ENCODE measurements at regions not wholly inside any gene's neighbourhood (a gene's known extent, or its start where the extent isn't known, plus 50 kb on each side); places are given as distances from the start of the nearest gene placed in this dataset.

DNA sequence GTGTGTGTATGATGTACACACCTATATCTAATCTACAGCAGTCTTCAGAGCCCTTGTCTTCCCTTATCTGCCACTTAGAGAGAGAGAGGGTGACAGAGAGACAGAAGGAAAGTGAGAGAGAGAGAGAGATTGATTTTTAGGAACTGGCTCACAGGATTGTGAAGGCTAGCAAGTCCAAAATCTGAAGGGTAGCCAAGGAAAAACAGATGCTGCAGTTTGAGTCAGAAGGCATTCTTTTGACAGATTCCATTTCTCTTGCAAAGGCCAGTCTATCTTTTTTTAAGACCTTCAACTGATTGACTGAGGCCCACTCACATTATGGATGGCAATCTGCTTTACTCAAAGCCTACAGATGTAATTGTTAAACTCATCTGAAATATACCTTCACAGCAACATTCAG is 664.0 kb upstream of the IGFBP7 start:
- no peak overlapping the region for H3K4me3 Mint-ChIP-seq (ENCODE audit: unreplicated experiment)
- no peaks in the 10 kb centered on the region for H3K4me1 Mint-ChIP-seq (ENCODE audit: unreplicated experiment)
- no peaks in the 10 kb centered on the region for H3K27me3 Mint-ChIP-seq (ENCODE audit: unreplicated experiment)
- TF ChIP-seq, protein P1, sequence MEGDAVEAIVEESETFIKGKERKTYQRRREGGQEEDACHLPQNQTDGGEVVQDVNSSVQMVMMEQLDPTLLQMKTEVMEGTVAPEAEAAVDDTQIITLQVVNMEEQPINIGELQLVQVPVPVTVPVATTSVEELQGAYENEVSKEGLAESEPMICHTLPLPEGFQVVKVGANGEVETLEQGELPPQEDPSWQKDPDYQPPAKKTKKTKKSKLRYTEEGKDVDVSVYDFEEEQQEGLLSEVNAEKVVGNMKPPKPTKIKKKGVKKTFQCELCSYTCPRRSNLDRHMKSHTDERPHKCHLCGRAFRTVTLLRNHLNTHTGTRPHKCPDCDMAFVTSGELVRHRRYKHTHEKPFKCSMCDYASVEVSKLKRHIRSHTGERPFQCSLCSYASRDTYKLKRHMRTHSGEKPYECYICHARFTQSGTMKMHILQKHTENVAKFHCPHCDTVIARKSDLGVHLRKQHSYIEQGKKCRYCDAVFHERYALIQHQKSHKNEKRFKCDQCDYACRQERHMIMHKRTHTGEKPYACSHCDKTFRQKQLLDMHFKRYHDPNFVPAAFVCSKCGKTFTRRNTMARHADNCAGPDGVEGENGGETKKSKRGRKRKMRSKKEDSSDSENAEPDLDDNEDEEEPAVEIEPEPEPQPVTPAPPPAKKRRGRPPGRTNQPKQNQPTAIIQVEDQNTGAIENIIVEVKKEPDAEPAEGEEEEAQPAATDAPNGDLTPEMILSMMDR (IDR thresholded peaks at IDR 0.05) = no peak
- no peaks in the 10 kb centered on the region for H3K36me3 Mint-ChIP-seq (ENCODE audit: unreplicated experiment)
- no peak overlapping the region for H3K27ac Mint-ChIP-seq (ENCODE audit: unreplicated experiment)
- DNase-seq (ENCODE audit: extremely low spot score, unreplicated experiment) = no peak
- no peaks in the 10 kb centered on the region for H3K9me3 Mint-ChIP-seq (ENCODE audit: unreplicated experiment)

- Mint-ChIP-seq H3K4me3 (ENCODE audit: unreplicated experiment) (no peak overlapping the region), H3K27ac (ENCODE audit: unreplicated experiment) (no peak overlapping the region), H3K4me1 (ENCODE audit: unreplicated experiment) (no peaks in the 10 kb centered on the region)
Observed at GRCh38 chr4:57766341-57766740, 656.2 kb upstream of the IGFBP7 start.

GRCh38 chr4:57764856-57765255 is 654.7 kb upstream of the IGFBP7 start:
- no peak for DNase-seq (ENCODE audit: extremely low spot score, unreplicated experiment)
- TF ChIP-seq, protein P1 (IDR thresholded peaks at IDR 0.05) = no peak
- H3K27me3 Mint-ChIP-seq (ENCODE audit: unreplicated experiment) = no peaks in the 10 kb centered on the region
- no peaks in the 10 kb centered on the region for H3K36me3 Mint-ChIP-seq (ENCODE audit: unreplicated experiment)
- H3K9me3 Mint-ChIP-seq (ENCODE audit: unreplicated experiment) = no peaks in the 10 kb centered on the region
- H3K4me1 Mint-ChIP-seq (ENCODE audit: unreplicated experiment) = no peaks in the 10 kb centered on the region
- H3K27ac Mint-ChIP-seq (ENCODE audit: unreplicated experiment) = no peak overlapping the region
- H3K4me3 Mint-ChIP-seq (ENCODE audit: unreplicated experiment) = no peak overlapping the region

More at GRCh38 chr4:57766341-57766740, 656.2 kb upstream of the IGFBP7 start:
- TF ChIP-seq, protein P1 (IDR thresholded peaks at IDR 0.05) = no peak
- H3K36me3 Mint-ChIP-seq (ENCODE audit: unreplicated experiment) = no peaks in the 10 kb centered on the region
- H3K9me3 Mint-ChIP-seq (ENCODE audit: unreplicated experiment) = no peaks in the 10 kb centered on the region
- H3K27me3 Mint-ChIP-seq (ENCODE audit: unreplicated experiment) = no peaks in the 10 kb centered on the region
- no peak for DNase-seq (ENCODE audit: extremely low spot score, unreplicated experiment)

GRCh38 chr4:57763070-57763469 is 652.9 kb upstream of the IGFBP7 start:
- Mint-ChIP-seq H3K4me3 (ENCODE audit: unreplicated experiment) (no peak overlapping the region), H3K36me3 (ENCODE audit: unreplicated experiment) (no peaks in the 10 kb centered on the region), H3K27ac (ENCODE audit: unreplicated experiment) (no peak overlapping the region)

GRCh38 chr4:57740625-57741190 is 630.5 kb upstream of the IGFBP7 start:
- TF ChIP-seq, protein P1 (IDR thresholded peaks at IDR 0.05) = no peak
- H3K4me1 Mint-ChIP-seq (ENCODE audit: unreplicated experiment) = no peaks in the 10 kb centered on the region

More at GRCh38 chr4:57763070-57763469, 652.9 kb upstream of the IGFBP7 start:
- H3K27me3 Mint-ChIP-seq (ENCODE audit: unreplicated experiment) = no peaks in the 10 kb centered on the region
- DNase-seq (ENCODE audit: extremely low spot score, unreplicated experiment) = no peak
- H3K9me3 Mint-ChIP-seq (ENCODE audit: unreplicated experiment) = no peaks in the 10 kb centered on the region
- no peaks in the 10 kb centered on the region for H3K4me1 Mint-ChIP-seq (ENCODE audit: unreplicated experiment)
- TF ChIP-seq, protein P1 (IDR thresholded peaks at IDR 0.05) = no peak

More at GRCh38 chr4:57740625-57741190, 630.5 kb upstream of the IGFBP7 start:
- no peak overlapping the region for H3K4me3 Mint-ChIP-seq (ENCODE audit: unreplicated experiment)
- no peak overlapping the region for H3K27ac Mint-ChIP-seq (ENCODE audit: unreplicated experiment)
- no peak for DNase-seq (ENCODE audit: extremely low spot score, unreplicated experiment)
- peaks cover 4% of the 10 kb centered on the region for H3K9me3 Mint-ChIP-seq (ENCODE audit: unreplicated experiment)
- H3K27me3 Mint-ChIP-seq (ENCODE audit: unreplicated experiment) = no peaks in the 10 kb centered on the region
- H3K36me3 Mint-ChIP-seq (ENCODE audit: unreplicated experiment) = no peaks in the 10 kb centered on the region

Measured in osteocyte (in vitro differentiated cells).